B cell (primary cell): ENCODE measurements at regions not wholly inside any gene's neighbourhood (a gene's known extent, or its start where the extent isn't known, plus 50 kb on each side); places are given as distances from the start of the nearest gene placed in this dataset.

ENCODE experiments used
- EZH2 ChIP-seq: IDR thresholded peaks from 2 replicates; pipeline ENCODE4 v1.6.1; 2012; ENCODE audit warnings: borderline replicate concordance, low read depth, mild to moderate bottlenecking, moderate library complexity, low read length; ENCODE audit not compliant: insufficient read depth, poor library complexity, severe bottlenecking
- TF ChIP-seq, protein P1 (sequence below): fragments of 200-600 bp; IDR thresholded peaks from one replicate; pipeline ENCODE4 v1.8.0; 2022; ENCODE audit warnings: antibody characterized with exemption, mild to moderate bottlenecking

DNA sequence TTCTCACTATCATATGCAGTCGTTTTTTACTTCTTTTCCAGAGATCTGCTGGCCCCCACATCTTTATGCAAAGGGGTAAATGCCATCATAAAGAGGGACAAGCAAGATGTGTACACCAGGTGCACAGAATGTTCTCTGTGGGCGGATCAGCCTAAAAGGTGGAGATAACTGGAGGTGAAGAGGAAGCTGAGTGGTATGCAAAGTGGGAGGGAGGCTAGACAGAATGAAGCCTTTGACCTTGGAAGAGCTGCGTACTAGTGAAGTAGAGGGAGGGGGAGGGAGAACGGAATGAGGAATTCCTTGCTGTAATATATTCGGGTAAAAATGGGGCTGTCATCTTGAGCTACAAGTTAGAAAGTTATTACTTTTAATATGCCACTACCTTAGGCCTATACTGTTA, 287.5 kb upstream of the VRK2 start:
- TF ChIP-seq, protein P1, sequence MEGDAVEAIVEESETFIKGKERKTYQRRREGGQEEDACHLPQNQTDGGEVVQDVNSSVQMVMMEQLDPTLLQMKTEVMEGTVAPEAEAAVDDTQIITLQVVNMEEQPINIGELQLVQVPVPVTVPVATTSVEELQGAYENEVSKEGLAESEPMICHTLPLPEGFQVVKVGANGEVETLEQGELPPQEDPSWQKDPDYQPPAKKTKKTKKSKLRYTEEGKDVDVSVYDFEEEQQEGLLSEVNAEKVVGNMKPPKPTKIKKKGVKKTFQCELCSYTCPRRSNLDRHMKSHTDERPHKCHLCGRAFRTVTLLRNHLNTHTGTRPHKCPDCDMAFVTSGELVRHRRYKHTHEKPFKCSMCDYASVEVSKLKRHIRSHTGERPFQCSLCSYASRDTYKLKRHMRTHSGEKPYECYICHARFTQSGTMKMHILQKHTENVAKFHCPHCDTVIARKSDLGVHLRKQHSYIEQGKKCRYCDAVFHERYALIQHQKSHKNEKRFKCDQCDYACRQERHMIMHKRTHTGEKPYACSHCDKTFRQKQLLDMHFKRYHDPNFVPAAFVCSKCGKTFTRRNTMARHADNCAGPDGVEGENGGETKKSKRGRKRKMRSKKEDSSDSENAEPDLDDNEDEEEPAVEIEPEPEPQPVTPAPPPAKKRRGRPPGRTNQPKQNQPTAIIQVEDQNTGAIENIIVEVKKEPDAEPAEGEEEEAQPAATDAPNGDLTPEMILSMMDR, result no peak
- no peak for TF ChIP-seq EZH2
